GM12872 (cell line): ENCODE measurements at regions not wholly inside any gene's neighbourhood (a gene's known extent, or its start where the extent isn't known, plus 50 kb on each side); places are given as distances from the start of the nearest gene placed in this dataset.

Source experiments
- CTCF ChIP-seq: IDR thresholded peaks from 3 replicates; pipeline ENCODE4 v1.5.1; 2011; ENCODE audit warnings: low read depth, mild to moderate bottlenecking, low read length, moderate library complexity; ENCODE audit not compliant: insufficient read depth

- TF ChIP-seq CTCF, result no peak
Observed at GRCh38 chr3:132248490-132248889, 68.7 kb upstream of the ACP3 start.

GRCh38 chr3:132253262-132253878 is 63.8 kb upstream of the ACP3 start:
- TF ChIP-seq CTCF, result peak; percentile 64

GRCh38 chr3:132254076-132254755 is 63.0 kb upstream of the ACP3 start:
- TF ChIP-seq CTCF, result no peak

GRCh38 chr3:132255041-132255745 is 62.0 kb upstream of the ACP3 start:
- TF ChIP-seq CTCF, result no peak

GRCh38 chr3:132256989-132257388 is 60.2 kb upstream of the ACP3 start:
- TF ChIP-seq CTCF, result peak; percentile 17; the same call in 1 of the 3 replicates

- TF ChIP-seq CTCF, result no peak
Observed at GRCh38 chr3:132261506-132261905, 55.7 kb upstream of the ACP3 start.

- no peak for TF ChIP-seq CTCF
Observed at GRCh38 chr3:132262305-132262704, 54.9 kb upstream of the ACP3 start.
